ENCODE measurements at regions not wholly inside any gene's neighbourhood (a gene's known extent, or its start where the extent isn't known, plus 50 kb on each side); places are given as distances from the start of the nearest gene placed in this dataset.
"Not testable (repeated sequence)": the region's sequence is repeated elsewhere in the genome, so short reads cannot be mapped to it uniquely, and the experiment has no call there.

GRCh38 chr3:107911337-107912000 is 179.4 kb downstream of the CD47 start:
- FAIRE-seq, result no peak
- DNase-seq (ENCODE audit: extremely low spot score, insufficient read length, low read depth), result no peak

GRCh38 chr3:107910713-107911259 is 180.0 kb downstream of the CD47 start:
- DNase-seq (ENCODE audit: extremely low spot score, insufficient read length, low read depth) (no peak), FAIRE-seq (peak; percentile 81)

- FAIRE-seq; DNase-seq (ENCODE audit: extremely low spot score, insufficient read length, low read depth): not testable (repeated sequence)
Observed at GRCh38 chr3:107909583-107909982, 181.2 kb downstream of the CD47 start.

- FAIRE-seq (no peak), DNase-seq (ENCODE audit: extremely low spot score, insufficient read length, low read depth) (no peak)
Observed at GRCh38 chr3:107907996-107908395, 182.8 kb downstream of the CD47 start.

GRCh38 chr3:107904536-107905066 is 186.2 kb downstream of the CD47 start:
- no peak for DNase-seq (ENCODE audit: extremely low spot score, insufficient read length, low read depth)
- no peak for FAIRE-seq

- DNase-seq (ENCODE audit: extremely low spot score, insufficient read length, low read depth), result no peak
- no peak for FAIRE-seq
Observed at GRCh38 chr3:107899990-107900651, 190.7 kb downstream of the CD47 start.

GRCh38 chr3:107897471-107898061 is 193.3 kb downstream of the CD47 start:
- FAIRE-seq, result no peak
- no peak for DNase-seq (ENCODE audit: extremely low spot score, insufficient read length, low read depth)

- no peak for FAIRE-seq
- DNase-seq (ENCODE audit: extremely low spot score, insufficient read length, low read depth), result no peak
Observed at GRCh38 chr3:107894998-107895397, 195.8 kb downstream of the CD47 start.

- no peak for FAIRE-seq
- no peak for DNase-seq (ENCODE audit: extremely low spot score, insufficient read length, low read depth)
Observed at GRCh38 chr3:107892955-107893624, 197.7 kb downstream of the CD47 start.

GRCh38 chr3:107884719-107885460 is 205.9 kb downstream of the CD47 start:
- FAIRE-seq (no peak), DNase-seq (ENCODE audit: extremely low spot score, insufficient read length, low read depth) (no peak)

GRCh38 chr3:107884028-107884427 is 206.8 kb downstream of the CD47 start:
- DNase-seq (ENCODE audit: extremely low spot score, insufficient read length, low read depth) (no peak), FAIRE-seq (no peak)

- no peak for FAIRE-seq
- no peak for DNase-seq (ENCODE audit: extremely low spot score, insufficient read length, low read depth)
Observed at GRCh38 chr3:107882881-107883280, 207.9 kb downstream of the CD47 start.

- no peak for FAIRE-seq
Observed at GRCh38 chr3:107882261-107882660, 208.6 kb downstream of the CD47 start.

GRCh38 chr3:107881509-107881908 is 209.3 kb downstream of the CD47 start:
- FAIRE-seq (no peak), DNase-seq (ENCODE audit: extremely low spot score, insufficient read length, low read depth) (no peak)

More at GRCh38 chr3:107882261-107882660, 208.6 kb downstream of the CD47 start:
- no peak for DNase-seq (ENCODE audit: extremely low spot score, insufficient read length, low read depth)

- DNase-seq (ENCODE audit: extremely low spot score, insufficient read length, low read depth), result no peak
- no peak for FAIRE-seq
Observed at GRCh38 chr3:107880702-107881101, 210.1 kb downstream of the CD47 start.

- DNase-seq (ENCODE audit: extremely low spot score, insufficient read length, low read depth) (no peak), FAIRE-seq (no peak)
Observed at GRCh38 chr3:107877936-107878335, 212.9 kb downstream of the CD47 start.

GRCh38 chr3:107870943-107871638 is 219.7 kb downstream of the CD47 start:
- peak; percentile 45 for FAIRE-seq
- no peak for DNase-seq (ENCODE audit: extremely low spot score, insufficient read length, low read depth)

- DNase-seq (ENCODE audit: extremely low spot score, insufficient read length, low read depth) (no peak), FAIRE-seq (no peak)
Observed at GRCh38 chr3:107870096-107870495, 220.7 kb downstream of the CD47 start.

GRCh38 chr3:107868449-107868848 is 222.4 kb downstream of the CD47 start:
- FAIRE-seq (no peak), DNase-seq (ENCODE audit: extremely low spot score, insufficient read length, low read depth) (no peak)
